ENCODE measurements at regions not wholly inside any gene's neighbourhood (a gene's known extent, or its start where the extent isn't known, plus 50 kb on each side); places are given as distances from the start of the nearest gene placed in this dataset.

DNA sequence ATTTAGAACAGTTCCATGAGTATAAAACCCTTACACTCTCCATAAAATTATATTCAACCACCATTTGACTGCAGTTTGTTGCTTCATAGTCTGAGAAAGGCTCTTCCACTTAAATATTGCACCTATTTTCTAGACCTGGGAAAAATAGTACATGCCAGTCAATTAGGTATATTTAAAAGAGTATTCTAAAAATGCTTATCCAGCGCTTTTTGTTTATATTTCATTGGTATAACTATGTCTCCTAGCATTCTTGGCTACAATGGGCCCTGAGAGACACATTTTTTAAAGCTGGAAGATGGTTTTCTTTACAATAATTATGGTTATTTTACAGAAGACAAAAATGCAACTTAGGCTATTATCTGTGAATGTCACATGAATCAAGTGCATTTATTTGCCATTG, 439.4 kb downstream of the KCNJ18 start:
- no peak overlapping the region for H3K9ac ChIP-seq
- Mint-ChIP-seq H3K4me1 (no peaks in the 10 kb centered on the region), H3K27me3 (ENCODE audit: insufficient read depth, low read depth) (peaks cover 5% of the 10 kb centered on the region), H3K4me3 (no peak overlapping the region), H3K9me3 (peaks cover 40% of the 10 kb centered on the region), H3K36me3 (no peaks in the 10 kb centered on the region), H3K27ac (no peak overlapping the region)
- H3K4me3 ChIP-seq, result no peak overlapping the region
- DNase-seq (ENCODE audit: low spot score), result no peak
- no peak for TF ChIP-seq CTCF (IDR thresholded peaks at IDR 0.05)
- no peak for TF ChIP-seq EZH2 (IDR thresholded peaks at IDR 0.05)
- TF ChIP-seq EZH2phosphoT487 (IDR thresholded peaks at IDR 0.05), result no peak
- H3K27ac ChIP-seq, result no peak overlapping the region
- H4K20me1 ChIP-seq (ENCODE audit: low read depth), result no peaks in the 10 kb centered on the region
- no peak overlapping the region for H3K4me2 ChIP-seq
- H3K27me3 ChIP-seq, result no peaks in the 10 kb centered on the region
- H3K79me2 ChIP-seq (ENCODE audit: low read depth), result no peaks in the 10 kb centered on the region
- H3F3A ChIP-seq (ENCODE audit: low read depth), result no peaks in the 10 kb centered on the region
- no peak overlapping the region for H2AFZ ChIP-seq (replicated peaks)
- no peaks in the 10 kb centered on the region for H3K36me3 ChIP-seq
- H3K9me3 ChIP-seq (ENCODE audit: low read depth), result peaks cover 34% of the 10 kb centered on the region
- H3K4me1 ChIP-seq, result no peaks in the 10 kb centered on the region

DNA sequence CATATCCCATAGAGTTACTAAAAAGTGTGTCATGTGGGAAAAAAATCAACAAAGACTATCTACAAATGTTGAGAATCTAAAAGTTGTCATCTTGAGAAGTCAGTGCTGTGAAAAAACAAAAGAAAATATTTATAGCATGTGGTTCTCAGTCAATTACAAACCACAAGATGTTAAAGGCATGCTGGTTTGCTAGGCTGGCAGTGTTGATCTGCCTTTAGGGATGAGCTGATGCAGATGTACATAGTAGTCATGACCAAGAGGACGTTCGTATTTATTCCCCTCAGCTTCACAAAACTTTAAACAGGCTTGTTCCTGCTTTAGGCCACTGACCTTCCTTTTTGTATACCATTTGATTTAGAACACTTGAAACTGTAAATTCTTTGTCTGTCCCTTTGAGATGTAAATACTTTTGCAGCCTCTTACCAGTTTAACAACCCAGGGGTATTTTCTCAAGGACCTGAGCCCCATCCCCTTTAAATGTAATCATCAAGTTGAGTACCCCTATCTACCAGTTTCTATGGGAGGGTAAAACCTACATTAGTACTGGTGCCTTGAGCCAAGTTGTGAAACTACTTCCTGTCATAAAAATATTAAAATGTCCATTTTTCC, 446.6 kb downstream of the KCNJ18 start:
- no peaks in the 10 kb centered on the region for H3K36me3 Mint-ChIP-seq
- Histone ChIP-seq H3K27ac (no peak overlapping the region), H3K4me3 (no peak overlapping the region), H3K4me1 (no peaks in the 10 kb centered on the region), H3F3A (ENCODE audit: low read depth) (no peaks in the 10 kb centered on the region), H2AFZ (replicated peaks) (no peak overlapping the region), H3K9me3 (ENCODE audit: low read depth) (peaks cover 43% of the 10 kb centered on the region), H3K36me3 (no peaks in the 10 kb centered on the region), H4K20me1 (ENCODE audit: low read depth) (no peaks in the 10 kb centered on the region), H3K9ac (no peak overlapping the region), H3K4me2 (no peak overlapping the region), H3K27me3 (no peaks in the 10 kb centered on the region), H3K79me2 (ENCODE audit: low read depth) (no peaks in the 10 kb centered on the region)
- DNase-seq (ENCODE audit: low spot score), result no peak
- no peaks in the 10 kb centered on the region for H3K4me1 Mint-ChIP-seq
- H3K27me3 Mint-ChIP-seq (ENCODE audit: insufficient read depth, low read depth), result no peaks in the 10 kb centered on the region
- TF ChIP-seq EZH2phosphoT487 (IDR thresholded peaks at IDR 0.05), result no peak
- no peak for TF ChIP-seq CTCF (IDR thresholded peaks at IDR 0.05)
- no peak for TF ChIP-seq EZH2 (IDR thresholded peaks at IDR 0.05)
- peaks cover 10% of the 10 kb centered on the region for H3K9me3 Mint-ChIP-seq
- H3K4me3 Mint-ChIP-seq, result no peak overlapping the region
- no peak overlapping the region for H3K27ac Mint-ChIP-seq

DNA sequence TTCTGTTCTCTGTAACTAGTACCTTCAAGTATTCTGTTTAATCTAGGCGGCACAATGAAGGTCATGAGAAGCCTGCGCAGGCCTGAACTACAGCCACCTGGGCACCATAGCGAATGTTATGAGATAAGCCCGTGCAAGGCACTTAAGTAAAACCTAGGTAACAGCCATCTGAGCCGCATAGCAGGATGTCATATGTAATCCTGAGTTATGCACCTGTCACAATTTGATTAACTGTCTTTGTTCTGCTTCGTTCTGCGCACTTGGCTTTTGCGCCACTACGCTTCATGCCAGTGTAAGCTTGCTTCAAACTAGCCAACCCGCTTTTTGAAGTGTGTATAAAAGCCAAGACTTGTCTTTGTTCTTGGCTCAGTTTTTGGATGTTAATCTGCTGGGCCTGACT, 449.8 kb downstream of the KCNJ18 start:
- Histone ChIP-seq H3K4me1 (no peaks in the 10 kb centered on the region), H3K27me3 (no peaks in the 10 kb centered on the region), H3K4me2 (no peak overlapping the region), H3K79me2 (ENCODE audit: low read depth) (no peaks in the 10 kb centered on the region), H3K27ac (no peak overlapping the region), H3K9me3 (ENCODE audit: low read depth) (peaks cover 36% of the 10 kb centered on the region), H3K9ac (no peak overlapping the region), H3K4me3 (no peak overlapping the region), H3F3A (ENCODE audit: low read depth) (no peaks in the 10 kb centered on the region), H2AFZ (replicated peaks) (no peak overlapping the region), H4K20me1 (ENCODE audit: low read depth) (no peaks in the 10 kb centered on the region), H3K36me3 (no peaks in the 10 kb centered on the region)
- Mint-ChIP-seq H3K36me3 (no peaks in the 10 kb centered on the region), H3K4me1 (no peaks in the 10 kb centered on the region), H3K4me3 (no peak overlapping the region), H3K27ac (no peak overlapping the region), H3K9me3 (peaks cover 4% of the 10 kb centered on the region), H3K27me3 (ENCODE audit: insufficient read depth, low read depth) (no peaks in the 10 kb centered on the region)
- DNase-seq (ENCODE audit: low spot score), result no peak
- TF ChIP-seq CTCF (IDR thresholded peaks at IDR 0.05), result no peak
- no peak for TF ChIP-seq EZH2 (IDR thresholded peaks at IDR 0.05)
- no peak for TF ChIP-seq EZH2phosphoT487 (IDR thresholded peaks at IDR 0.05)

Measured in neural progenitor cell (in vitro differentiated cells).